ENCODE measurements at regions not wholly inside any gene's neighbourhood (a gene's known extent, or its start where the extent isn't known, plus 50 kb on each side); places are given as distances from the start of the nearest gene placed in this dataset.
"Not testable (repeated sequence)": the region's sequence is repeated elsewhere in the genome, so short reads cannot be mapped to it uniquely, and the experiment has no call there.

DNA sequence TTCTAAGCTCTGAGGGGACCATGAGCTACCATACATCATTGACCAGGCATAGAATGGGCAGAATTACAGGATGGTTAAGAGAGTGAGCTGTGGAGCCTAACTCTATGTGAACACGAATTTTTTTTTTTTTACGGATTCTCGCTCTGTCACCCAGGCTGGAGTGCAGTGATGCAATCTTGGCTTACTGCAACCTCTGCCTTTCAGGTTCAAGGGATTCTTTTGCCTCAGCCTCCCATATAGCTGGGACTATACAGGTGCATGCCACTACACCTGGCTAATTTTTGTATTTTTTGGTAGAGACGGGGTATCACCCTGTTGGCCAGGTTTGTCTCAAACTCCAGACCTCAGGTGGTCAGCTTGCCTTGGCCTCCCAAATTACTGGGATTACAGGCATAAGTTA lies 72.8 kb upstream of the PCAT7 start:
- H3K36me3 ChIP-seq (ENCODE audit: control insufficient read depth in 2 of 2, extremely low read depth in 1 of 2, insufficient read depth in 2 of 2, low read length in 2 of 2), result no peaks in the 10 kb centered on the region
- FAIRE-seq (no peak), DNase-seq (ENCODE audit: low read depth, low spot score) (no peak)
- H3K4me1 ChIP-seq (ENCODE audit: control insufficient read depth, extremely low read depth, insufficient read depth, low read length), result no peaks in the 10 kb centered on the region
- no peaks in the 10 kb centered on the region for H3K9me3 ChIP-seq (ENCODE audit: control insufficient read depth, low read depth, low read length)
- H3K4me3 ChIP-seq (ENCODE audit: control insufficient read depth in 2 of 3, extremely low read depth in 1 of 3, insufficient read depth in 2 of 3, low read depth in 1 of 3, low read length in 3 of 3), result no peak overlapping the region
- no peaks in the 10 kb centered on the region for H3K27me3 ChIP-seq (ENCODE audit: control insufficient read depth, extremely low read depth, insufficient read depth, low read length)
- no peak overlapping the region for H3K4me2 ChIP-seq (ENCODE audit: control insufficient read depth, extremely low read depth, insufficient read depth, low read depth, low read length)
- no peak overlapping the region for H3K9ac ChIP-seq (ENCODE audit: control insufficient read depth, extremely low read depth, insufficient read depth, low read length)
- dilution Hi-C loops (cut with MboI; ENCODE audit: extremely low pct_ligation_motif_present, low sequenced_read_pairs), result no loop called here
- TF ChIP-seq, protein P1, sequence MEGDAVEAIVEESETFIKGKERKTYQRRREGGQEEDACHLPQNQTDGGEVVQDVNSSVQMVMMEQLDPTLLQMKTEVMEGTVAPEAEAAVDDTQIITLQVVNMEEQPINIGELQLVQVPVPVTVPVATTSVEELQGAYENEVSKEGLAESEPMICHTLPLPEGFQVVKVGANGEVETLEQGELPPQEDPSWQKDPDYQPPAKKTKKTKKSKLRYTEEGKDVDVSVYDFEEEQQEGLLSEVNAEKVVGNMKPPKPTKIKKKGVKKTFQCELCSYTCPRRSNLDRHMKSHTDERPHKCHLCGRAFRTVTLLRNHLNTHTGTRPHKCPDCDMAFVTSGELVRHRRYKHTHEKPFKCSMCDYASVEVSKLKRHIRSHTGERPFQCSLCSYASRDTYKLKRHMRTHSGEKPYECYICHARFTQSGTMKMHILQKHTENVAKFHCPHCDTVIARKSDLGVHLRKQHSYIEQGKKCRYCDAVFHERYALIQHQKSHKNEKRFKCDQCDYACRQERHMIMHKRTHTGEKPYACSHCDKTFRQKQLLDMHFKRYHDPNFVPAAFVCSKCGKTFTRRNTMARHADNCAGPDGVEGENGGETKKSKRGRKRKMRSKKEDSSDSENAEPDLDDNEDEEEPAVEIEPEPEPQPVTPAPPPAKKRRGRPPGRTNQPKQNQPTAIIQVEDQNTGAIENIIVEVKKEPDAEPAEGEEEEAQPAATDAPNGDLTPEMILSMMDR (optimal IDR thresholded peaks at IDR 0.05 in 1 of 3, IDR thresholded peaks at IDR 0.05 in 1 of 3, conservative IDR thresholded peaks at IDR 0.05 in 1 of 3; ENCODE audit: extremely low read depth in 1 of 3, insufficient read depth in 2 of 3, low read length in 3 of 3), result no peak
- TF ChIP-seq EZH2 (IDR thresholded peaks at IDR 0.05; ENCODE audit: low read length), result no peak
- H3K9me1 ChIP-seq (ENCODE audit: control insufficient read depth, extremely low read depth, insufficient read depth, low read length), result no peaks in the 10 kb centered on the region
- H4K20me1 ChIP-seq (ENCODE audit: control insufficient read depth, extremely low read depth, insufficient read depth, low read length), result no peaks in the 10 kb centered on the region
- H3K79me2 ChIP-seq (ENCODE audit: control insufficient read depth, insufficient read depth, low read length), result no peaks in the 10 kb centered on the region
- no peak overlapping the region for H2AFZ ChIP-seq (ENCODE audit: control insufficient read depth, low read length)
- no peak overlapping the region for H3K27ac ChIP-seq (ENCODE audit: control insufficient read depth, insufficient read depth, low read length)

DNA sequence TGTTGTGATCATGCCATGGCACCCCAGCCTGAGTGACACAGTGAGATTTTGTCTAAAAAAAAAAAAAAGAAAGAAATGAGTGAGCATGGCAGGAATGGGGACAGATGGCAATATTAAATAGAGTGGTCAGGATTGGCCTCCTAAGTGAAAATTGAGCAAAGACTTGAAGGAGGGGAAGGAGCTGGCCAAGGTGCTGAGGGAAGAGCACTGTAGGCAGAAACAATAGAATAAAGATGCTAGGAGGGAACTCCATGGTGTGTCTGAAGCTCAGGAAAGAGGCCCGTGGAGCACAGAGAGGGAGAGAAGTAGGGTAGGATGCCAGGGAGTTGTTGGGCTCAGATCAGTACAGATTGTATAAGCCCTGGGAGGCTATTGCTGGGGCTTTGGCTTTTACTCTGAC lies 64.4 kb upstream of the PCAT7 start:
- H3K4me3 ChIP-seq (ENCODE audit: control insufficient read depth in 2 of 3, extremely low read depth in 1 of 3, insufficient read depth in 2 of 3, low read depth in 1 of 3, low read length in 3 of 3), result no peak overlapping the region
- no peak overlapping the region for H3K27ac ChIP-seq (ENCODE audit: control insufficient read depth, insufficient read depth, low read length)
- no peaks in the 10 kb centered on the region for H4K20me1 ChIP-seq (ENCODE audit: control insufficient read depth, extremely low read depth, insufficient read depth, low read length)
- no peaks in the 10 kb centered on the region for H3K4me1 ChIP-seq (ENCODE audit: control insufficient read depth, extremely low read depth, insufficient read depth, low read length)
- H2AFZ ChIP-seq (ENCODE audit: control insufficient read depth, low read length), result no peak overlapping the region
- dilution Hi-C loops (cut with MboI; ENCODE audit: extremely low pct_ligation_motif_present, low sequenced_read_pairs), result no loop called here
- TF ChIP-seq EZH2 (IDR thresholded peaks at IDR 0.05; ENCODE audit: low read length), result no peak
- TF ChIP-seq, protein P1 (optimal IDR thresholded peaks at IDR 0.05 in 1 of 3, IDR thresholded peaks at IDR 0.05 in 1 of 3, conservative IDR thresholded peaks at IDR 0.05 in 1 of 3; ENCODE audit: extremely low read depth in 1 of 3, insufficient read depth in 2 of 3, low read length in 3 of 3), result no peak
- no peak for DNase-seq (ENCODE audit: low read depth, low spot score)
- H3K9ac ChIP-seq (ENCODE audit: control insufficient read depth, extremely low read depth, insufficient read depth, low read length), result no peak overlapping the region
- no peaks in the 10 kb centered on the region for H3K79me2 ChIP-seq (ENCODE audit: control insufficient read depth, insufficient read depth, low read length)
- no peaks in the 10 kb centered on the region for H3K9me1 ChIP-seq (ENCODE audit: control insufficient read depth, extremely low read depth, insufficient read depth, low read length)
- no peaks in the 10 kb centered on the region for H3K9me3 ChIP-seq (ENCODE audit: control insufficient read depth, low read depth, low read length)
- H3K4me2 ChIP-seq (ENCODE audit: control insufficient read depth, extremely low read depth, insufficient read depth, low read depth, low read length), result no peak overlapping the region
- H3K36me3 ChIP-seq (ENCODE audit: control insufficient read depth in 2 of 2, extremely low read depth in 1 of 2, insufficient read depth in 2 of 2, low read length in 2 of 2), result no peaks in the 10 kb centered on the region
- no peak for FAIRE-seq
- no peaks in the 10 kb centered on the region for H3K27me3 ChIP-seq (ENCODE audit: control insufficient read depth, extremely low read depth, insufficient read depth, low read length)

DNA sequence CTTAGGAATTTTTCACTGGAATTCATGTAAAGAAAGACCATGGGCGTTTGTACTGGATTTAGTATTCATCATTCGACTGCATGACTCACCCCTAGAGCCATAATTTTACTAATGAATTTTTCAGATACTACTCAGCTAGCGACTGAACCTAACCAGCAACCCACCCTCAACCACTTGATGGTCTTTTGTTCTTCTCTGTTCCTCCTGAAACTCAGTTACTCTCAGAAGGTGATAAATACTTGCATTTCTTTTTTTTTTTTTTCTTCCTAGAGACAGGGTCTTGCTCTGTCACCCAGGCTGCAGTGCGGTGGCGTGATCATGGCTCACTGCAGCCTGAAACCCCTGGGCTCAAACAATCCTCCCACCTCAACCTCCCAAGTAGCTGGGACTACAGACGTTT lies 62.8 kb upstream of the PCAT7 start:
- dilution Hi-C loops (cut with MboI; ENCODE audit: extremely low pct_ligation_motif_present, low sequenced_read_pairs); H3K4me3 ChIP-seq (ENCODE audit: control insufficient read depth in 2 of 3, extremely low read depth in 1 of 3, insufficient read depth in 2 of 3, low read depth in 1 of 3, low read length in 3 of 3); H2AFZ ChIP-seq (ENCODE audit: control insufficient read depth, low read length); H3K36me3 ChIP-seq (ENCODE audit: control insufficient read depth in 2 of 2, extremely low read depth in 1 of 2, insufficient read depth in 2 of 2, low read length in 2 of 2); FAIRE-seq; H3K4me2 ChIP-seq (ENCODE audit: control insufficient read depth, extremely low read depth, insufficient read depth, low read depth, low read length); H3K9me1 ChIP-seq (ENCODE audit: control insufficient read depth, extremely low read depth, insufficient read depth, low read length); H3K4me1 ChIP-seq (ENCODE audit: control insufficient read depth, extremely low read depth, insufficient read depth, low read length); H3K9me3 ChIP-seq (ENCODE audit: control insufficient read depth, low read depth, low read length); H3K27me3 ChIP-seq (ENCODE audit: control insufficient read depth, extremely low read depth, insufficient read depth, low read length); H3K79me2 ChIP-seq (ENCODE audit: control insufficient read depth, insufficient read depth, low read length); DNase-seq (ENCODE audit: low read depth, low spot score); H3K9ac ChIP-seq (ENCODE audit: control insufficient read depth, extremely low read depth, insufficient read depth, low read length); H3K27ac ChIP-seq (ENCODE audit: control insufficient read depth, insufficient read depth, low read length); H4K20me1 ChIP-seq (ENCODE audit: control insufficient read depth, extremely low read depth, insufficient read depth, low read length): not testable (repeated sequence)

Data from keratinocyte (primary cell).